HG02970 (cell line): ENCODE measurements at regions not wholly inside any gene's neighbourhood (a gene's known extent, or its start where the extent isn't known, plus 50 kb on each side); places are given as distances from the start of the nearest gene placed in this dataset.

Experiments
- ATAC-seq: cut with Tn5 transposase; IDR thresholded peaks from one replicate; pipeline ENCODE4 v1.9.1; 2021; ENCODE audit warnings: mild to moderate bottlenecking, moderate library complexity, moderate number of reproducible peaks; ENCODE audit not compliant: unreplicated experiment, low FRiP score

GRCh38 chr2:18753722-18754121 lies 164.4 kb upstream of the NT5C1B start:
- ATAC-seq = no peak

GRCh38 chr2:18752667-18753422 lies 163.5 kb upstream of the NT5C1B start:
- no peak for ATAC-seq

- no peak for ATAC-seq
These were observed 162.7 kb upstream of the NT5C1B start for GRCh38 chr2:18752022-18752493.

GRCh38 chr2:18750672-18751554 lies 161.5 kb upstream of the NT5C1B start:
- no peak for ATAC-seq

GRCh38 chr2:18749912-18750526 lies 160.7 kb upstream of the NT5C1B start:
- ATAC-seq = no peak

GRCh38 chr2:18745431-18746272 lies 156.3 kb upstream of the NT5C1B start:
- ATAC-seq = no peak

GRCh38 chr2:18741895-18742732 lies 152.7 kb upstream of the NT5C1B start:
- no peak for ATAC-seq

GRCh38 chr2:18741191-18741590 lies 151.8 kb upstream of the NT5C1B start:
- no peak for ATAC-seq

- no peak for ATAC-seq
These were observed 151.1 kb upstream of the NT5C1B start for GRCh38 chr2:18740474-18740881.

GRCh38 chr2:18731666-18732065 lies 142.3 kb upstream of the NT5C1B start:
- no peak for ATAC-seq

- no peak for ATAC-seq
These were observed 135.2 kb upstream of the NT5C1B start for GRCh38 chr2:18724371-18725145.

GRCh38 chr2:18723219-18723618 lies 133.8 kb upstream of the NT5C1B start:
- no peak for ATAC-seq

- ATAC-seq = no peak
These were observed 132.7 kb upstream of the NT5C1B start for GRCh38 chr2:18722101-18722500.

GRCh38 chr2:18721038-18721922 lies 131.9 kb upstream of the NT5C1B start:
- no peak for ATAC-seq

- no peak for ATAC-seq
These were observed 130.8 kb upstream of the NT5C1B start for GRCh38 chr2:18719978-18720775.

- ATAC-seq = no peak
These were observed 118.9 kb upstream of the NT5C1B start for GRCh38 chr2:18708203-18708715.

- ATAC-seq = no peak
These were observed 116.6 kb upstream of the NT5C1B start for GRCh38 chr2:18706001-18706400.
